SK-N-SH (cell line): ENCODE measurements at regions not wholly inside any gene's neighbourhood (a gene's known extent, or its start where the extent isn't known, plus 50 kb on each side); places are given as distances from the start of the nearest gene placed in this dataset.
"Not testable (repeated sequence)": the region's sequence is repeated elsewhere in the genome, so short reads cannot be mapped to it uniquely, and the experiment has no call there.

Source experiments
- CTCF ChIA-PET: fragments of 300-600, 350-600 bp; formaldehyde crosslinking; extraction: SDS; loops from one replicate; lab custom pipeline; 2021; lab: Yijun Ruan, JAX
- POLR2A ChIA-PET: fragments of 350-600 bp; sonication (Branson Sonifier 250); formaldehyde crosslinking; extraction: SDS; loops from one replicate; lab custom pipeline; 2020; ENCODE audit warnings: antibody characterized with exemption, inconsistent platforms; lab: Yijun Ruan, JAX
- DNase-seq: peaks from one replicate; pipeline ENCODE4 v3.0.0; 2012
- H2AFZ ChIP-seq: fragments of 200-600 bp; sonication (generic); 2 replicates; pipeline ENCODE4 v1.8.1; 2016; ENCODE audit warnings: antibody characterized with exemption, mild to moderate bottlenecking, low read depth
- H3F3A ChIP-seq: fragments of 200-600 bp; sonication (generic); replicated peaks from 2 replicates; pipeline ENCODE3; 2016; ENCODE audit warnings: antibody characterized with exemption, mild to moderate bottlenecking; ENCODE audit not compliant: insufficient read depth
- H3K27ac ChIP-seq, 2 experiments: fragments of 200-500 bp in 1 of 2; fragments of 200-600 bp in 1 of 2; sonication (Bioruptor generic) in 1 of 2; sonication (generic), shearing (Covaris generic) in 1 of 2; 2 replicates each; pipeline versions ENCODE4 v1.5.1 to v1.6.1; 2014 to 2016; ENCODE audit warnings: low read depth in 2 of 2, inconsistent platforms in 1 of 2, low read length in 1 of 2, mild to moderate bottlenecking in 1 of 2, mixed read lengths in 1 of 2
- H3K27me3 ChIP-seq: fragments of 200-600 bp; sonication (generic), shearing (Covaris generic); 2 replicates; pipeline ENCODE4 v1.6.1; 2016; ENCODE audit warnings: mixed run types; ENCODE audit not compliant: insufficient read depth
- H3K36me3 ChIP-seq, 2 experiments: fragments of 200-500 bp in 1 of 2; fragments of 200-600 bp in 1 of 2; sonication (Bioruptor generic) in 1 of 2; sonication (generic) in 1 of 2; replicated peaks in 1 of 2; 2 replicates each; pipeline versions ENCODE3 to v1.5.1; 2014 to 2016; ENCODE audit warnings: low read length in 1 of 2, mild to moderate bottlenecking in 1 of 2; ENCODE audit not compliant: insufficient read depth in 2 of 2, control insufficient read depth in 1 of 2
- H3K4me1 ChIP-seq, 2 experiments: fragments of 200-500 bp in 1 of 2; fragments of 200-600 bp in 1 of 2; sonication (Bioruptor generic) in 1 of 2; sonication (generic), shearing (Covaris generic) in 1 of 2; 2 replicates each; pipeline versions ENCODE4 v1.5.1 to v1.6.1; 2014 to 2016; ENCODE audit warnings: low read depth in 1 of 2, low read length in 1 of 2, mixed run types in 1 of 2; ENCODE audit not compliant: insufficient read depth in 2 of 2, control insufficient read depth in 1 of 2
- H3K4me2 ChIP-seq: fragments of 200-600 bp; sonication (generic), shearing (Covaris generic); 2 replicates; pipeline ENCODE4 v1.6.1; 2017; ENCODE audit warnings: mixed run types
- H3K4me3 ChIP-seq, 2 experiments: fragments of 200-500 bp in 1 of 2; fragments of 200-600 bp in 1 of 2; sonication (Bioruptor generic) in 1 of 2; sonication (generic), shearing (Covaris generic) in 1 of 2; 2 replicates each; pipeline versions ENCODE4 v1.5.1 to v1.8.1; 2014 to 2016; ENCODE audit warnings: low read depth in 2 of 2, inconsistent platforms in 1 of 2, low read length in 1 of 2, mild to moderate bottlenecking in 1 of 2, mixed read lengths in 1 of 2, moderate library complexity in 1 of 2
- H3K79me2 ChIP-seq: fragments of 200-600 bp; sonication (generic); 2 replicates; pipeline ENCODE4 v1.8.1; 2017; ENCODE audit warnings: mild to moderate bottlenecking; ENCODE audit not compliant: insufficient read depth
- H3K9ac ChIP-seq: fragments of 200-600 bp; sonication (generic); 2 replicates; pipeline ENCODE4 v1.6.1; 2017; ENCODE audit warnings: mixed run types
- H3K9me2 ChIP-seq: fragments of 200-600 bp; sonication (generic); 2 replicates; pipeline ENCODE4 v1.6.1; 2017; ENCODE audit warnings: mixed run types
- H3K9me3 ChIP-seq: fragments of 200-600 bp; sonication (generic); 2 replicates; pipeline ENCODE4 v1.6.1; 2017; ENCODE audit warnings: mixed run types, mild to moderate bottlenecking, moderate library complexity
- H4K20me1 ChIP-seq: fragments of 200-600 bp; sonication (generic); 2 replicates; pipeline ENCODE4 v1.6.1; 2017; ENCODE audit warnings: mild to moderate bottlenecking, mixed run types; ENCODE audit not compliant: insufficient read depth
- CHD2 ChIP-seq: fragments of 150-350 bp; IDR thresholded peaks from 2 replicates; pipeline ENCODE4 v1.6.1; 2018; ENCODE audit warnings: low read length; ENCODE audit not compliant: partially characterized antibody
- RAD21 ChIP-seq: IDR thresholded peaks from 2 replicates; pipeline ENCODE4 v1.6.1; 2012; ENCODE audit warnings: mild to moderate bottlenecking, low read length
- TCF12 ChIP-seq: IDR thresholded peaks from 2 replicates; pipeline ENCODE4 v1.4.0; 2012
- USF2 ChIP-seq: fragments of 150-350 bp; IDR thresholded peaks from 2 replicates; pipeline ENCODE4 v1.6.1; 2017; ENCODE audit warnings: antibody characterized with exemption, low read length, low read depth, borderline replicate concordance
- YY1 ChIP-seq: IDR thresholded peaks from 2 replicates; pipeline ENCODE4 v1.4.0; 2012; ENCODE audit warnings: low read depth, mild to moderate bottlenecking
- WGBS: methylation state at CpG from one replicate; pipeline ENCODE4 v1.1.6; 2017; ENCODE audit warnings: low lambda C conversion rate; 5-methylcytosine and 5-hydroxymethylcytosine counted together

- H3K27ac ChIP-seq = peak overlapping the region in 1 of 2 experiments; percentile 70; a peak in 1 of 4 replicates
Observed at GRCh38 chr15:92733090-92733933, 77.7 kb upstream of the FAM174B start.

GRCh38 chr15:92733934-92734521 lies 78.5 kb upstream of the FAM174B start:
- ChIA-PET POLR2A (interaction anchor here (1.0 to 1.5 kb wide), 4 partner anchors 17 to 184 kb away, joined by 3 to 7 read pairs (median 4); no protein-coding TSS in a partner anchor), CTCF (interaction anchor here (0.6 to 2.4 kb wide), 5 partner anchors 19 to 636 kb away, joined by 3 to 9 read pairs (median 3); no protein-coding TSS in a partner anchor)
- peak overlapping the region; percentile 59 for H3K4me2 ChIP-seq
- no peaks in the 10 kb centered on the region; a peak in 1 of 4 replicates for H3K4me1 ChIP-seq
- no peaks in the 10 kb centered on the region for H3K27me3 ChIP-seq
- no peaks in the 10 kb centered on the region for H4K20me1 ChIP-seq
- H3K9ac ChIP-seq = 0 out of 2 replicates have a peak overlapping the region, but pooled peaks have one; percentile 25
- H3K9me3 ChIP-seq = no peaks in the 10 kb centered on the region
- H3K9me2 ChIP-seq = no peaks in the 10 kb centered on the region
- peak overlapping the region; percentile 64 for H2AFZ ChIP-seq
- no peaks in the 10 kb centered on the region for H3F3A ChIP-seq
- no peaks in the 10 kb centered on the region for H3K36me3 ChIP-seq
- no peak for TF ChIP-seq USF2
- TF ChIP-seq YY1 = peak; percentile 52; the same call in 1 of the 2 replicates
- TF ChIP-seq RAD21 = no peak
- no peak for TF ChIP-seq CHD2
- peak overlapping the region; percentile 27 to 46; a peak in 3 of 4 replicates for H3K4me3 ChIP-seq
- peak overlapping the region in 1 of 2 experiments; percentile 70; a peak in 2 of 4 replicates for H3K27ac ChIP-seq
- peak; percentile 62 for DNase-seq
- 8% methylated on average over 30 of the region's 33 CpGs for WGBS
- no peaks in the 10 kb centered on the region for H3K79me2 ChIP-seq

More at GRCh38 chr15:92733090-92733933, 77.7 kb upstream of the FAM174B start:
- TF ChIP-seq TCF12 = no peak
- peak overlapping the region; percentile 27 to 46; a peak in 3 of 4 replicates for H3K4me3 ChIP-seq
- no peaks in the 10 kb centered on the region; a peak in 1 of 4 replicates for H3K4me1 ChIP-seq
- no peaks in the 10 kb centered on the region for H3F3A ChIP-seq
- no peak for DNase-seq
- no peaks in the 10 kb centered on the region for H3K9me2 ChIP-seq
- no peaks in the 10 kb centered on the region for H3K27me3 ChIP-seq
- no peaks in the 10 kb centered on the region for H3K36me3 ChIP-seq
- H3K79me2 ChIP-seq = no peaks in the 10 kb centered on the region
- peak overlapping the region; percentile 64; the same call in 1 of the 2 replicates for H2AFZ ChIP-seq
- H3K9ac ChIP-seq = no peak overlapping the region
- POLR2A ChIA-PET = interaction anchor here (1.0 to 1.5 kb wide), 3 partner anchors 16 to 149 kb away, joined by 3 to 7 read pairs (median 6); no protein-coding TSS in a partner anchor
- no peaks in the 10 kb centered on the region for H4K20me1 ChIP-seq
- no peaks in the 10 kb centered on the region for H3K9me3 ChIP-seq
- CTCF ChIA-PET = interaction anchor here (0.6 to 2.4 kb wide), 4 partner anchors 19 to 635 kb away, joined by 3 to 9 read pairs (median 3); no protein-coding TSS in a partner anchor
- WGBS = 75% methylated on average over 12 of the region's 12 CpGs
- peak overlapping the region; percentile 59 for H3K4me2 ChIP-seq

GRCh38 chr15:92739246-92739645 lies 83.7 kb upstream of the FAM174B start:
- H3K4me3 ChIP-seq, H3K27ac ChIP-seq, H3K4me2 ChIP-seq, H3K79me2 ChIP-seq, DNase-seq, H3K9ac ChIP-seq, POLR2A ChIA-PET, H3K36me3 ChIP-seq, H3K9me3 ChIP-seq, H4K20me1 ChIP-seq, H3F3A ChIP-seq, H2AFZ ChIP-seq, H3K27me3 ChIP-seq, H3K9me2 ChIP-seq, H3K4me1 ChIP-seq: not testable (repeated sequence)
- CTCF ChIA-PET = interaction anchor here (1.6 kb wide), 1 partner anchor 25 kb away, joined by 3 read pairs; no protein-coding TSS in a partner anchor
- 73% methylated on average over 4 of the region's 4 CpGs for WGBS
